Right renal cortex interstitium (tissue), 3 donors: ENCODE measurements at regions not wholly inside any gene's neighbourhood (a gene's known extent, or its start where the extent isn't known, plus 50 kb on each side); places are given as distances from the start of the nearest gene placed in this dataset.

Source experiments
- DNase-seq, 3 donors: peaks; one replicate each; pipeline ENCODE4 v3.0.0-alpha.2; 2013; ENCODE audit warnings: low read depth in 3 of 3, low spot score in 2 of 3

DNA sequence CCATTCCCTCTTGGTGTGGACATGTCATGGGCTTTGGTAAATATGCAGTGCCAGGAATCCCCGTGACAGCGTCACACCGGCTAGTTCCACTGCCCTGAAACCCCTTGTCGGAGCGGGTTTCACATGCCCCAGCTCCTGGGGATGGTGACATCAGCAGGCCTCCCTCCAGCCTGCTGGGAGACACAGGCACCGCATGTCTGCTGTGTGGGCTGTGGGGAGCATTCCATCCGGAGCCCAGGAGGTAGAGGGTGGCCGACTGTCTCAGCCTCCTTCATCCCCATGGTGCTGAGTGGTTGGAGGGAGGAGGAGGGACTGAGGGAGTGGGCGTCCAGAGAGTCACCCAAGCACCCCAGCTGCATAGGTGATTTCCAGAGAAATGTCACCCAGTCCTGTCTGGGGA is 1161.1 kb downstream of the BRD1 start:
- DNase-seq: no peak

DNA sequence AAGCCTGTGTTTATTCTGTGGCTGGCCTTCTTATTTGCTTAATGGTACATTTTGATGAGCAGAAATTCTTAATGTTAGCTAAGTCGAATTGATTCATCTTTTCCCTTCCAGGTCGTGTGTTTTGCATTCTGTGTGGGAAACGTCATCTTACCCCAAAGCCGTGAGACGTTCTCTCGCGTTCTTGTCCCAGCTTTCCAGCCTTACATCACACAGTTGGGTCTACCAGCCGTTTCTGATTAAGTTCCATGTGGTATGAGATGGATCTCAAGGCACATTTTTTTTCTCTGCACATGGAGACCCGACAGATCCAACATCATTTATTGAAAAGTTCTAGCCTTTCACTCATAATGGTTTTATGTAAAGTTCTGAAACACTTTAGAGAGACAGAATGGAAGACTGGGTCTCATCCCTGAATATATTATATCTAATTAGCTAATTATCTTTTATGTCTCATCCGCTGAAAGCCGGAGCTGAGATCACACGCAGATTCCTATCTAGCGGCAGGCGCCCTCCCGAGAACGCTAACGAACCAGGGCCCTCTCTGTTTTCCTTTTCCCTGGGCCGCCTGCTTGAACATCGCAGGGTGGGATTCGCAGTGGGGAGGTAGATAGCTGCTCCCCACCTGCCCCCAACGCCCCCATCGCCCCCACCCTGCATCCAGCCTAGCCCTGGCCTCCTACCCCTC is 1162.2 kb downstream of the BRD1 start:
- no peak for DNase-seq

DNA sequence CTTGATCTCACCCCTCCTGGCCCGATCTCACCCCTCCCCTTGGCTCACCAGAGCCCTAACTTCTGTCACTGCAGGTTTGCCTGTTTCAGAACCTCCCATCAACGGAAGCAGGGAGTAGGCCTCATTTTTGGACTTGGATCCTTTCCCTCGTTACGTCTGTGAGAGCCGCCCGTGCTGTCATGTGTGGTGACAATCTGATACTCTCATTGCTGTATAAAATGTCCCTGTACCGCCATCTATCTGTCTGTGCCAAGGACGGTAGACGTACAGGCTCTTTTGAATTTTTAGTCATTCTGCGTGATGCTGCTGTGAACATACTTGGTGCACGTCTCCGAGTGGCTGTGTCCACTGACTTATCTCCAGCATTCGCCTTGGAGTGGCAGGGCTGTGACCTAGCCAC is 1163.1 kb downstream of the BRD1 start:
- no peak for DNase-seq

DNA sequence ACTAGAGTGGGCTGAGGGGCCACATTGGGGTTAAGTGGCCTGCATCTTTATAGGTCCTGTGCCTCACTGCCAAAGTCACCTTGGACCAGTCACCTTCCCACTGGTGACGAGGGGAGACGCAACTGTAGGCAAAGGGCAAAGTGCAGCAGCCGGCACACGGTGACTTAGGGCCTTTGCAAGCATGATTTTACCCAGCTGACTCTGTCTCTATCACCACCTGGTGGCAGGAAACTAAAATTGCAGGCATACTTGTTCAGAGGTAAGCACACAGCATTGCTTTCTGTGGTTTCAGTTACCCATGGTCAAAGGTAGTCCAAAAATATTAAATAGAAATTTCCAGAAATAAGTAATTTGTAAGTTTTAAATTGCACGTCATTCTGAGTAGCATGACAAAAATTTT is 1164.4 kb downstream of the BRD1 start:
- DNase-seq: no peak

DNA sequence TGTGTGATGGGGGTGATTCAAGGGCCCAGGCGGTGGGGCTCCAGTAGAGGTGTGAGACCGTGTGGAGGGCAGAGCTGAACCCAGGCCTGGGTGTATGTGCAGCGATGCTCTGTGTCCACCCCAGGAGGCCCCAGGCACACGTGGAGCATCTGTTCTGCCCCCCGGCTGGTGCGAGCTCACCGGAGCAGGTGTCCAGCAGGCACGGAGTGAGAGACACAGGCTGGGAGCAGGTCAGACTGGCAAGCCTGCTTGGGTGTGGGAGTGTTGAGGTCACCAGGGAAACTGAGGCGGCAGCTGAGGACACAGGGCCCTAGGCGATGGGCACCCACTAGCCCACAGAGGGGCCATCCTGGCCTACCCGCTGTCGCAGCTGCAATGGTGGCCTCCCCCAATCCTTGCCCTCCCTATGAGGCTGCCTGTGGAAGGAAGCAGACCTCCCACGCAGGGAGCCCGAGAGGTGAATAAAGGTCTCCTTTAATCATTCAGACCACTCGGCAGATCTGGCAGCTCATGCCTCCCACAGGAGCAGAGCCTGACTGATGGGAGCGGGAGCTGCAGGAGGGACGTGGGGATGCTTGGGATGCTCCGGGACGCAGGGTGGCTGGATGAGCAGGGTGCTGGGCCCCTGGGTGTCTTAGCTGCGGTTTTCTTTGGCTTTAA is 1165.1 kb downstream of the BRD1 start:
- DNase-seq: no peak

DNA sequence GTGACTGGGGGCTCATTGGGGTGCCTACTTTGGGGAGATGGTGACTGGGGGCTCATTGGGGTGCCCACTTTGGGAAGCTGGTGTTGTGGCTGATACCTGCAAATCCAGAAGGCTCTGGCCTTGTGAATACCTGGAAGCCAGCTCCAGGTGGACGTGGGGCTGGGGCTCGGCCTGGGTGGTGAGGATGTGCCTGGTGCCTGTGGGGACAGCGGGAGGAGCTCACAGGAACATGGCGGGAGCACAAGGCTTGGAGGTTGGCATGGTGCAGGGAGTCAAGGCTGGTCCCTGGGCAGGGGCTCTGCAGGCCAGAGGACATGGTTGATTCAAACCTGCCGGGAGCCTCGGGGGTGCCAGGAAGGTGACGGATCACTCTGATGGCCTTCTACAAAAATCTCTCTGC is 1165.7 kb downstream of the BRD1 start:
- DNase-seq: no peak

DNA sequence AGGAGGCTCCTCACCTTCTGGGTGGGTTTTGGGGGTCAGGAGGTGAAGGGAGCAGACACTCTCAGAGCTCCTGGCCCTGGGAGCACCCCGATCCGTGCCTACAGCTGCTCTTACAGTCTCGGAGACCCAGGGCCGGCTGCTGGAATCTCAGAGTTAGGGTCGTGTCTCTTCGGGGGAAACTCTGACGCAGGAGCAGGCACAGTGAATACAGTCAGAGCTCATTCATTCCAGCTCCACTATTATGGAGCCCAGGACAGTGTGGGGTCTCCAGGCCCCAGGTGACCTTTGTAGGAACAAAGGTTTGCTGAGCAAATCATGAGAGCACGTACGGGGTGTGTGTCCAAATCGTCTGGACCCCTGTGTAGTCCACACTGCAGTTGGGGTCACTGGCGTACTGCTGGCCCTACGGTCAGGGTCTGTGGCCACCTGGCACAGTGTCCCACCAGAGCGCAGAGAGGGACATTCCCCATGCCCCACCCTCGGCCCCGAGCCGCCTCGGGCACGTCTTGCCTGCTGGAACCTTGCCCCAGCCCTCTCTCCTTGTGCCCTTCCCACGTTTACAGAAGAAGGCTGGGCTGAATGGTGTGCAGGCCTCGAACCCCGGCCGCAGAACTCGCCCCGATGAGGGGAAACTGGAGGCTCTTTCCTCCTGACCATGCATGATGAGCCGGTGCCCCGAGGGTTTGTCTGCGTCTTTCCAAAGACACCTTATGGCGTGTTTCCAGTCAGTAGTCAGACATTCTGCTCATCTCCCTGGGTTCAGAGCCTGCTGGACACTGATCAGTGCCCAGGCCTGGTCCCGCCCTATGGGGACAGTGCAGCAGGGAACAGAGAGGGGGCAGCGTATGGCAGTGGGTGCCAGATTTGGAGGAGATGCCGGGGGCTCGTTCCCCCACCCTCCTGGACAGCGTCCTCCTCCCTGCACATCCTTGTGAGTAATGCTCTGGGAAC is 1166.6 kb downstream of the BRD1 start:
- DNase-seq: no peak

DNA sequence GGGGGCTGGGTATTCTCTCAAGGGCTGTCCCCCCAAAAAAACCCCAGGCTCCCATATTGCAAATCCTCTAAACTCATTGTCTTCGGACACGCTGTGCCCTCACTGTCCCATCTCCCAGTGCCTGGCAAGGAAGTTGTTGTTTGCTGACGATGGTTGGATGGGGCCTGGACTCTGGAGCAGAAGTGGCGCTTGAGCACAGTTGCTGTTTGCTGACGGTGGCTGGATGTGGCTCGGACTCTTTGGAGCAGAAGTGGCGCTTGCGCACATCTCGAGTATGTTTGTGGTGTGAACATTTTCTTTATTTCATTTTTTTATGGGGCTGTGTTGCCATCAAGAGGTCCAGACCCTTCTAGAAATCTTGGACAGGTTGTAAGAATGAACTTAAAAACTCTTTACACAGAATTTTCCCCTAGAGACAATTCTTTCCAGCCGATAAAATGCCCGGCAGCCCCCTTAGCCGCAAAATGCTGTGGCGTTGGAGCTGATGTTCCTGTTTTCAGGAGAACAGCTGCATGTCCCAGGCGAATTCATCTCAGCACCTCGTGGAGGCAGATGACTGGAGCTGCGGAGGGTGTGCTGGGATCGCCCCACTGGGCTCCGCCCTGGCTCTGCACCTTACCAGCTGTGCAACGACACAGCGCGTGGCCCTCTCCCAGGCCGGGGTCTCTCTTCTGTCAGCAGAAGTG is 1167.4 kb downstream of the BRD1 start:
- DNase-seq: no peak

DNA sequence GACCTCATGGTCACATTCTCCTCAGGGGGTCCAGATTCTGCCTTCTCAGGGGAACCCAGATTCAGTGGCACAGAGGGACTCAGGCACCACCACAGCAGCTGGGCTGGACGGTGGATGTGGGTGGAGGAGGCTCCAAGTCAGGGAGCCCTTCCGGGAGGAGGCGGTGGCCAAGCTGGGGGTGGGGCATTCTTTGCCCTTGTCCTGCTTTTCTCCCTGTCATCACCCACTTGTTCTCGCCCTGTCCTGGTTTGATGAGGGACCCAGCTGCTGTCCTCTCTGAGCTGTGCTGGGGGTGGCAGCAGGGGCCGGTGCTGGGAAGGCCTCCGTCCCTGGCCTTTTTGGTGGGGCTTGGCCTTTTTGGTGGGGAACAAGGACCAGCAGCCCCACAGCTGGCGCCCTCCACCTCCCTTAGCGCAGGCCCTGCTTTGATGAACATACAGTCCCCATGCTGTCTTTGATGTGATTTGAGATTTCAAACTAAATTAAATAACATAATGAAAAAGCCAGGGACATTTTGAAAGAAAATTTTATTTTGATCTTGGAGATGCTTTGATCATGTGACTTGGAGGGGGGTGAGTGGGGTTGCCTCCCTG is 1168.2 kb downstream of the BRD1 start:
- no peak for DNase-seq

DNA sequence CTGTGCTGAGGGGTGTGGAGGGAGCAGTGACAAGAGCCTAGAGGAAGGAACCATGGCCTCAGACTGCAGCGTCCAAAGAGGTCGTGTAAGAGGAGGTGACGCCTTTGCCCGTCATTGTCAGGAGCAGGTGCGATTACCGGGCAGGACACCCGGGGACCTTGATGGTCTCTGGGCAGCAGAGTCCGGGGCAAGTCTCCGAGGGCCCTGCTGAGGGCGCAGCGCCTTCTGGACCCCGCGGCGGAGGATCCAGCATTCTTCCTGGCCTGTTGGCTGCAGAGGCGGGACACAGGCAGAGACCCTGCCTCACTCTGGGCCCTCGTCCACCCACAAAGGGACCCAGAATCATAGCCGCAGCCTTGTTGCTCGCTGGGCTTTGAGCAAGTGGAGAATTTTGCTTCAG is 1168.8 kb downstream of the BRD1 start:
- no peak for DNase-seq

DNA sequence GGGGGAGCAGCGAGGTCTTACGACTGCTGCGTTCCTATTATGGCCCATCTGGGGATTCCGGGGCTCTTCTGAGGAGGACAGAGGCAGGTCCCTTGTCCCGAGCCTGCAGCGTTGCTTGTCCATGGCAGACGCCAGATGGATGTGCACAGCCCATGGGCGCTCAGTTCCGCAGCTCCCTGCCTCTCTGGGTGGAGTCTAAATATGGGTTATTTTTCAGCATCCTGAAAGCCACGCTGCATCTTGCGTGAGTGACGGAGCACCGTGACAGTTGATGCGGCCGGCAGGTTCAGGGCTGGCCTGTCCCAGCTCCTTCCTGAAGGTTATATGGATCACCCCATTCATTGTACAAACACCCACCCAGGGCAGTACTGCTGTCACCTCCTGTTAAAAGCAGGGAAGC is 1169.4 kb downstream of the BRD1 start:
- no peak for DNase-seq

DNA sequence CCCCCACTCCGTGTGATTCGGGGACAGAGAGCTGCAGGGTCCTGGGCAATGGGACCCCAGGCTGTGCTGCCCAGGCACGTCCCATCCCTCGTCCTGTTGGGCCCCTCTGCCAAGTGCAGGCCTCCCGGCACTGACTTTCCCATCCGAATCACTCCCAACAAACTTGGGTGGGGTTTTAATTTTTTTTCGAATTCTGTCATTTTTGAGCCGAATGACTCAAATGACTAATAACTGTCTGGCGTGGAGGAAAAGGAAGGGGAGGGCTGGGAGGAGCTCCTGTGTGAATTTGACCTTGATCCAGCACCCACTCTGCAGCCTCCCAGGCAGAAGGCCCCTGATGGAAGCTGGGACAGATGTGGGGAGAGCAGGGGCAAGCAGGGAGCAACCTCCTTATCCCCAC is 1173.2 kb downstream of the BRD1 start:
- DNase-seq: no peak

DNA sequence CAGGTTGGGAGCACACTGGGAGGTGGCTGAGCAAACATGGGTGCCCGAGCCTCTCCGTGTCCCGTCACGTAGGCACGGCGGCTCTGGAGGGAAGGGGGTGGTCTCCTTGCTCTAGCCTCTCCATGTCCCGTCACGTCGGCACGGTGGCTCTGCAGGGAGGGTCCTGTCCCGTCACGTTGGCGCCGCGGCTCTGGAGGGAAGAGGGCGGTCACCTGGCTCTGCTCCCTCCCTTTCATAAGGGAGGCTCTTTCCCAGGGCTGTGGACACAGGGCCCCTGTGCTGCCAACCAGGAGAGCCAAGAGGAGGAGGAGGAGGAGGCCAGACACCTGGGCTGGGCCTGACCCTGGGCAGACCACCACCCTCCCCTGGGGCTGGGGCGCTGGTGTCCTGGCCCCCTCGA is 1173.7 kb downstream of the BRD1 start:
- DNase-seq: no peak

DNA sequence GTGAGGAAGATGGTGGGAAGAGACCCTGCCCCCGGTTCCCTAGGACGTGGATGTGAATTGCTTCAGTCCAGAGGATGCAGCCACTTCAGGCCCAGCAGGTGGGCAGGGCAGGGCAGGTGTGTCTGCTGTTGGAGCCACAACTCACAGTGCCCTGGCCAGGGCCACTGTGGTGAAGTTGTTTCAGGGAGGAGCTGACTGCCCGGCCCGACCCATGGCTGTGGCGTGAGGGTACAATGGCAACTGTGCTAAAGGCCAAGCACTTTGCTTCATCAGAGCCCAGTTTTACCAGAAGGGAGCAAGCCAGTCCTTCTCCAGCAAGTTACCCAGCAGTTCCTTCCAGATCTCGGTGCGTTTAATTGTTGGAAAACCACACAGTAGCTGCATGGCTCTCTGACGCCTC is 1174.4 kb downstream of the BRD1 start:
- no peak for DNase-seq

DNA sequence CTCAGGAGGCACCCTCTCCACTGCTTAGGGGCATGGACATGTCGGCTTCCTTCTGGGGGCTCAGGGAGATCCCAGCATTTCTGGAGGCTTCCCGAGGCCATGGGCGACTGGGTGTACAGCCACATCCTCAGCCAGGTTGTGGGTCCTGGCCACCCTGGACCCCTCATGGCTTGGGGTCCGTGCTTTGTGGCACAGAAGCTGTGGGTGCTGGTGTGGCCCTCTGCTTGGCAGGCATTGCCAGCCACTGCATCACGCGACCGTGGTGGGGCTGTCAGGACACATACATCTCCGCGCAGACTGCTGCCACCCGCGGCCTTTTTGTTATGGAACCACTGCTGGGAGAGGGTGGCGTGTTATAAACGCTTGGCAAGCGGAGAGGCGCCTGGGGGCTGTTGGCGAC is 1174.9 kb downstream of the BRD1 start:
- no peak for DNase-seq

DNA sequence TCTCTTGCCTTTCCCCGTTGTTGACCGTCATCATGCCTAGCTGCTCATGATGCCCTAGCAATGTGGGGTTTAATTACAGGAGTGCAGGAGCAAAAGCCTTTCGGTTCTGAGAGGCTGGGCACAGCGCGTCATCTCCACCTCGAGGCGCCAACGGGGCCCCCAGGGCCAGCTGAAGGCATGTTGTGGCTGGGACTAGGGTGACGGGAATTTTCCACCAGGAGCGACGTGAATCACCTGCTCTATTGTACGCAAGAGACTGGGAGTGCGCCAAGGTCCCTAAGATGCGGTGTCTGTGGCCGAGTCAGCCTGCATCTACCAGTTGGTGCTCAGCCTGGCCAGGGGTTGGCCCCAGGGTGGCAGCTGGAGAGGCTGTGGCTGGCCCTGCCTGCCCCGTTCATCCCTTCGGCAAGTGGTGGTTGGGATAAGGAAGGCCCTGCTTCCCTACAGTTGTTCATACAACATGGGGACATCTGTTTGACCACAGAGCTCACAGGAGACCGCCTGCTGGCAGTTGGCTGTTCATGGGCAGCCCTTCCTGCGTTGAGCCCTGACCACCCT is 1175.6 kb downstream of the BRD1 start:
- no peak for DNase-seq

DNA sequence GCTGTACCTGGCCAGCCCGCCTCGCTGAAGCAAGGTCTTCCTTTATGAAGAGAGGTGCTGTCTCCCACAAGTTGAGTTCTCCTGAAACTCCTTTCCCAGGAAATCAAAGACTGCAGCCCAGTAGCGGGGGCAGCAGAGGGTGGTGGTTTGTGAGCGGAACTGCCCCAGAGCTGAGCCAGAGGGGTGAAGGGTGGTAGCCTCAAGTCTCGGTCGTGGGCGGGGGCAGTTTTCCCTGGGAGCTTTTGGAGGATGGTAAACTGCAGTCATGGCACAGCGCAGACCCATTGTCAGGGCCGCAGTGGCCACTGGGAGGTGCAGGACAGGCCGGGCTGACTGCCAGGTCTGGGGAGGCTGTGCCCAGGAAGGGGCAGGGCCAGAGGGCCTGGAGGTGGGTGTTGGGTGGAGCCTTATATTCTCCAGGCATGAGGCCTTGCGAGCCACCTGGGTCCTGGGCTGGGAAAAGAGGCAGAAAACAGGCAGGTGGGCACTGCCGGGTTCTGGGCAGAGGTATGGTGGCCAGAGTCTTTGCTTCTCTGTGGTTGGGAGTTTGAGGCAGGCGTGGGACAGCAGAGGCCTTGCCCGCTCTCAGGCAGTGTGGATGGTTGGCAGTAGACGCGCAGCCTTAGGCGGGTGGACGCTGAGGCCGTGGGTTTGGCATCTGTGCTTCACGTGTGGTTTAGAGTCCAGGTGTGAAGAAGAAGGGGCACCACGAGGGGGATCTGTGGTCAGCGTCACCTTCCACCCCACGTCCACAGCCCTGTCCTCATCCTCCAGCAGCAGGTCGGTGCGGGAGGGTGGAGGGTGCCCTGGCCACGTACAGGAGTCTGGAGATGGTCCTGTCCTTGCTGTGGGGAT is 1176.4 kb downstream of the BRD1 start:
- no peak for DNase-seq

DNA sequence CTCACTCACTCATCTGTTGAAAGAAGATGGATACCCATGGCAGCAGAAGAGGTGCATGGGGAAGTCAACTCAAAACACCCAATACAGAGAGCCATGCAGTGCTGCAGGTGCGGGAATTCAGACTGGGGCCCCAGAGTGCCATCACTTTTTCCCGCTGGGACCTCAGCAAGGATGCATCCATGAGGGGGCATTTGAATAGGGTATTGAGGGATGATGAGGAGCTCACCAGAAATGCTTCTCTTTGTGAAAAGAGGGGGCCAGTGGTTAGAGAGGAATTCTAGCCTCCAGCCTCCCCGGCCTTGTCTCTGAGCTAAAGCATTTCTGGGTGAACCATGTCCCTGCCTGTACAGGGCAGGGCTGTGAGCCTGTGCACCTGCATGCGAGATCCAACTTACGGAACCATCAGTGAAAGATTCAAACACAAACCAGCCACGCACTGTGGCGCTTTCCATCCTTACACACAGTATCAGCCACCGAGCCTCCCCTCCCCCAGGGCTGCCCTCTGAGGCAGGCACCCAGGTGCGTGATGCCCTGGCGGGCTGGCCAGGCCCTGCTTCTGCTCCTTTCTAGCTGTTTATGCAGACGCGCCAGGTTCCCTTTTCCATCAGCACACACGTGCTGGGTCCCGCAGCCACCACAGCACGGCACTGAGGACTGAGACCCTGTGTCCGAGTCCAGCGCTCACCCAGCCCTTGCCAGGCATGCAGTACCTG is 1177.2 kb downstream of the BRD1 start:
- no peak for DNase-seq

DNA sequence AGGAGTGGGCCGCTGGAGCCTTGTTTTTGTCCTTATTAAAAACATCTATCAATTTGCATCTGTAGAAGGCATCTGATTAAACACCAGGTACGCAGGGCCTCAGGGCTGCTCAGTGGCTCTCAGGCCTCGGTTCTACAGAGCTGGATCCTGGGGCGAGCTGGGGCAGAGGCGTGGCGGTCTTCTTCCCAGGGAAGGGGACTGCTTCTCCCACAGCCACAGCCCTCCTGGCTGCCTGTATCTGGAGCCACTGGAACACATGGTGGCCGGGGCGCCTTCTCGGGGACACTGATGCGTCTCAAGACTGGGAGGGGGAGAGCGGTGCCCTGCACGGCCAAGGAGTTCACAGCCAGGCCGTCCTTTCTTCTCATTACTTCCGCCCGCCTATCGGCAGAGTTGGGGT is 1178.2 kb downstream of the BRD1 start:
- DNase-seq: no peak
